Liver (tissue), 3 donors: ENCODE measurements at regions not wholly inside any gene's neighbourhood (a gene's known extent, or its start where the extent isn't known, plus 50 kb on each side); places are given as distances from the start of the nearest gene placed in this dataset.

Source experiments
- GABPA ChIP-seq, 2 donors: IDR thresholded peaks in 1 of 2; conservative IDR thresholded peaks in 1 of 2; 2 replicates each; pipeline ENCODE4 v1.6.1; 2016; ENCODE audit warnings: antibody characterized with exemption in 2 of 2, mild to moderate bottlenecking in 1 of 2, moderate library complexity in 1 of 2
- RAD21 ChIP-seq, 2 donors: IDR thresholded peaks; 2 replicates each; pipeline ENCODE4 v1.6.1; 2016; ENCODE audit warnings: antibody characterized with exemption in 2 of 2, mild to moderate bottlenecking in 2 of 2
- RXRA ChIP-seq, 2 donors: IDR thresholded peaks; 2 replicates each; pipeline ENCODE4 v1.6.1; 2017 to 2018; ENCODE audit warnings: antibody characterized with exemption in 2 of 2, mild to moderate bottlenecking in 1 of 2
- SP1 ChIP-seq: IDR thresholded peaks from 2 replicates; pipeline ENCODE4 v1.6.1; 2018; ENCODE audit warnings: antibody characterized with exemption, mild to moderate bottlenecking
- TF ChIP-seq, protein P1 (sequence below): IDR thresholded peaks from 2 replicates; pipeline ENCODE4 v1.6.1; 2016; ENCODE audit warnings: antibody characterized with exemption
- TF ChIP-seq, protein P2 (sequence below): fragments of 150-350 bp; IDR thresholded peaks from 2 replicates; pipeline ENCODE4 v1.5.1; 2017; ENCODE audit warnings: improper control_type of control experiment, low read depth, low read length; ENCODE audit not compliant: missing input control
- TF ChIP-seq, protein P3 (sequence below): IDR thresholded peaks from 2 replicates; pipeline ENCODE4 v1.6.1; 2016; ENCODE audit warnings: antibody characterized with exemption, mild to moderate bottlenecking
- donor health status: healthy.
- donor health status: healthy.

DNA sequence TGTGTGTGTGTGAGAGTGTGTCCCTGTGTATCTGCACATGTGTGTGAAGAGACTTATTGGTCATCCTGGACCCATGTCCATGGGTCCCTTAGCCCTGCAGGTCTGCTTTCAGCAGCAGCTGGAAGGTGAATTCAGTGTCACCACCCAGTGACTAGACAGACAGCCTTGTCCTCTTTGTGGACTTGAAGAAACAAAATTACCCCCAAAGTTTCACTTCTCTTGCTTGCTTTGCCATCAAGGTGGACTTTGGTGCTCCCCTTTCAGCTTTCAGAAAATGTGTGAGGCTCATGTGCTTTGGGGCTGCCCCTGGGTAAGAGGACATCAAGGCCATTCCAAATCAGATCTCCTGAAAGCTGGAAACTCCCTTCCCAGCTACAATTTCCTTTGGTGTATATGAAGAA lies 1063.8 kb downstream of the BCL11B start:
- TF ChIP-seq, protein P1, sequence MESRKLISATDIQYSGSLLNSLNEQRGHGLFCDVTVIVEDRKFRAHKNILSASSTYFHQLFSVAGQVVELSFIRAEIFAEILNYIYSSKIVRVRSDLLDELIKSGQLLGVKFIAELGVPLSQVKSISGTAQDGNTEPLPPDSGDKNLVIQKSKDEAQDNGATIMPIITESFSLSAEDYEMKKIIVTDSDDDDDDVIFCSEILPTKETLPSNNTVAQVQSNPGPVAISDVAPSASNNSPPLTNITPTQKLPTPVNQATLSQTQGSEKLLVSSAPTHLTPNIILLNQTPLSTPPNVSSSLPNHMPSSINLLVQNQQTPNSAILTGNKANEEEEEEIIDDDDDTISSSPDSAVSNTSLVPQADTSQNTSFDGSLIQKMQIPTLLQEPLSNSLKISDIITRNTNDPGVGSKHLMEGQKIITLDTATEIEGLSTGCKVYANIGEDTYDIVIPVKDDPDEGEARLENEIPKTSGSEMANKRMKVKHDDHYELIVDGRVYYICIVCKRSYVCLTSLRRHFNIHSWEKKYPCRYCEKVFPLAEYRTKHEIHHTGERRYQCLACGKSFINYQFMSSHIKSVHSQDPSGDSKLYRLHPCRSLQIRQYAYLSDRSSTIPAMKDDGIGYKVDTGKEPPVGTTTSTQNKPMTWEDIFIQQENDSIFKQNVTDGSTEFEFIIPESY = no peak
- TF ChIP-seq, protein P2, sequence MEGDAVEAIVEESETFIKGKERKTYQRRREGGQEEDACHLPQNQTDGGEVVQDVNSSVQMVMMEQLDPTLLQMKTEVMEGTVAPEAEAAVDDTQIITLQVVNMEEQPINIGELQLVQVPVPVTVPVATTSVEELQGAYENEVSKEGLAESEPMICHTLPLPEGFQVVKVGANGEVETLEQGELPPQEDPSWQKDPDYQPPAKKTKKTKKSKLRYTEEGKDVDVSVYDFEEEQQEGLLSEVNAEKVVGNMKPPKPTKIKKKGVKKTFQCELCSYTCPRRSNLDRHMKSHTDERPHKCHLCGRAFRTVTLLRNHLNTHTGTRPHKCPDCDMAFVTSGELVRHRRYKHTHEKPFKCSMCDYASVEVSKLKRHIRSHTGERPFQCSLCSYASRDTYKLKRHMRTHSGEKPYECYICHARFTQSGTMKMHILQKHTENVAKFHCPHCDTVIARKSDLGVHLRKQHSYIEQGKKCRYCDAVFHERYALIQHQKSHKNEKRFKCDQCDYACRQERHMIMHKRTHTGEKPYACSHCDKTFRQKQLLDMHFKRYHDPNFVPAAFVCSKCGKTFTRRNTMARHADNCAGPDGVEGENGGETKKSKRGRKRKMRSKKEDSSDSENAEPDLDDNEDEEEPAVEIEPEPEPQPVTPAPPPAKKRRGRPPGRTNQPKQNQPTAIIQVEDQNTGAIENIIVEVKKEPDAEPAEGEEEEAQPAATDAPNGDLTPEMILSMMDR = no peak
- TF ChIP-seq, protein P3, sequence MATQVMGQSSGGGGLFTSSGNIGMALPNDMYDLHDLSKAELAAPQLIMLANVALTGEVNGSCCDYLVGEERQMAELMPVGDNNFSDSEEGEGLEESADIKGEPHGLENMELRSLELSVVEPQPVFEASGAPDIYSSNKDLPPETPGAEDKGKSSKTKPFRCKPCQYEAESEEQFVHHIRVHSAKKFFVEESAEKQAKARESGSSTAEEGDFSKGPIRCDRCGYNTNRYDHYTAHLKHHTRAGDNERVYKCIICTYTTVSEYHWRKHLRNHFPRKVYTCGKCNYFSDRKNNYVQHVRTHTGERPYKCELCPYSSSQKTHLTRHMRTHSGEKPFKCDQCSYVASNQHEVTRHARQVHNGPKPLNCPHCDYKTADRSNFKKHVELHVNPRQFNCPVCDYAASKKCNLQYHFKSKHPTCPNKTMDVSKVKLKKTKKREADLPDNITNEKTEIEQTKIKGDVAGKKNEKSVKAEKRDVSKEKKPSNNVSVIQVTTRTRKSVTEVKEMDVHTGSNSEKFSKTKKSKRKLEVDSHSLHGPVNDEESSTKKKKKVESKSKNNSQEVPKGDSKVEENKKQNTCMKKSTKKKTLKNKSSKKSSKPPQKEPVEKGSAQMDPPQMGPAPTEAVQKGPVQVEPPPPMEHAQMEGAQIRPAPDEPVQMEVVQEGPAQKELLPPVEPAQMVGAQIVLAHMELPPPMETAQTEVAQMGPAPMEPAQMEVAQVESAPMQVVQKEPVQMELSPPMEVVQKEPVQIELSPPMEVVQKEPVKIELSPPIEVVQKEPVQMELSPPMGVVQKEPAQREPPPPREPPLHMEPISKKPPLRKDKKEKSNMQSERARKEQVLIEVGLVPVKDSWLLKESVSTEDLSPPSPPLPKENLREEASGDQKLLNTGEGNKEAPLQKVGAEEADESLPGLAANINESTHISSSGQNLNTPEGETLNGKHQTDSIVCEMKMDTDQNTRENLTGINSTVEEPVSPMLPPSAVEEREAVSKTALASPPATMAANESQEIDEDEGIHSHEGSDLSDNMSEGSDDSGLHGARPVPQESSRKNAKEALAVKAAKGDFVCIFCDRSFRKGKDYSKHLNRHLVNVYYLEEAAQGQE = no peak
- TF ChIP-seq GABPA (IDR thresholded peaks at IDR 0.05 in 1 of 2, conservative IDR thresholded peaks at IDR 0.05 in 1 of 2) = no peak
- TF ChIP-seq RXRA (IDR thresholded peaks at IDR 0.05) = no peak
- TF ChIP-seq SP1 = no peak
- no peak for TF ChIP-seq RAD21 (IDR thresholded peaks at IDR 0.05)
